MG63 (cell line): ENCODE measurements at regions not wholly inside any gene's neighbourhood (a gene's known extent, or its start where the extent isn't known, plus 50 kb on each side); places are given as distances from the start of the nearest gene placed in this dataset.

Experiments
- DNase-seq: peaks from one replicate; pipeline ENCODE4 v3.0.0-alpha.2; 2020
- H3K27me3 ChIP-seq: fragments of 250-450 bp; sonication (Bioruptor Pico); 2 replicates; pipeline ENCODE4 v1.5.1; 2020; ENCODE audit warnings: mild to moderate bottlenecking, moderate library complexity
- H3K36me3 ChIP-seq: fragments of 250-450 bp; sonication (Bioruptor Pico); 2 replicates; pipeline ENCODE4 v1.5.1; 2020; ENCODE audit warnings: mild to moderate bottlenecking, moderate library complexity
- H3K4me3 ChIP-seq: fragments of 250-450 bp; sonication (Bioruptor Pico); 2 replicates; pipeline ENCODE4 v1.5.1; 2020; ENCODE audit warnings: mild to moderate bottlenecking, moderate library complexity
- H3K9me3 ChIP-seq: fragments of 250-450 bp; sonication (Bioruptor Pico); 2 replicates; pipeline ENCODE4 v1.5.1; 2020; ENCODE audit warnings: mild to moderate bottlenecking, moderate library complexity

- H3K36me3 ChIP-seq: no peaks in the 10 kb centered on the region
- no peaks in the 10 kb centered on the region for H3K27me3 ChIP-seq
- DNase-seq: no peak
- H3K9me3 ChIP-seq: no peaks in the 10 kb centered on the region
- H3K4me3 ChIP-seq: no peak overlapping the region
Measured at GRCh38 chr12:58452546-58452945, 467.8 kb downstream of the LRIG3 start.

DNA sequence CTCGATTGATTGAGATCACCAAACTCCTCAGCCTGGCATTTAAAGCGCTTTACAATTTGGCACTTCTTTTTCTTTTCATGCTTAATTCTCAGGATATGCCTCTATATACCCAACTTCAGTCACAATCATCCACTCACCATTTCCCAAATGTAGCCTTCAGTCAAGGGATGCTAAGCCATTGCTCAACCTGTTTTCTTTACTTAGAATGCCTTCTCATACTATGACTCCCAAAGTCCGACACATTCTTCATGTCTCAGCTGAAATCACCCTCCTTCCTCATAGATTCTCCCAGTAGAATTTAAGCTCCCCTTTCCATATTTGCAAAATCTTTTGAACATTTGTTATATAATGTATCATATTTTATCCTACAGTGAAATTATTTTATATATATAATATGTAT, 467.0 kb downstream of the LRIG3 start:
- Histone ChIP-seq H3K9me3 (no peaks in the 10 kb centered on the region), H3K36me3 (no peaks in the 10 kb centered on the region), H3K4me3 (no peak overlapping the region), H3K27me3 (no peaks in the 10 kb centered on the region)
- no peak for DNase-seq

- DNase-seq: no peak
- no peaks in the 10 kb centered on the region for H3K27me3 ChIP-seq
- no peaks in the 10 kb centered on the region for H3K36me3 ChIP-seq
- no peak overlapping the region for H3K4me3 ChIP-seq
- H3K9me3 ChIP-seq: no peaks in the 10 kb centered on the region
Measured at GRCh38 chr12:58455136-58455535, 465.2 kb downstream of the LRIG3 start.

- no peaks in the 10 kb centered on the region for H3K9me3 ChIP-seq
- H3K27me3 ChIP-seq: no peaks in the 10 kb centered on the region
- H3K36me3 ChIP-seq: no peaks in the 10 kb centered on the region
- H3K4me3 ChIP-seq: no peak overlapping the region
- DNase-seq: no peak
Measured at GRCh38 chr12:58458102-58458501, 462.2 kb downstream of the LRIG3 start.

GRCh38 chr12:58459191-58459590, 461.1 kb downstream of the LRIG3 start:
- no peaks in the 10 kb centered on the region for H3K27me3 ChIP-seq
- H3K9me3 ChIP-seq: no peaks in the 10 kb centered on the region
- no peak for DNase-seq
- H3K4me3 ChIP-seq: no peak overlapping the region
- H3K36me3 ChIP-seq: no peaks in the 10 kb centered on the region

DNA sequence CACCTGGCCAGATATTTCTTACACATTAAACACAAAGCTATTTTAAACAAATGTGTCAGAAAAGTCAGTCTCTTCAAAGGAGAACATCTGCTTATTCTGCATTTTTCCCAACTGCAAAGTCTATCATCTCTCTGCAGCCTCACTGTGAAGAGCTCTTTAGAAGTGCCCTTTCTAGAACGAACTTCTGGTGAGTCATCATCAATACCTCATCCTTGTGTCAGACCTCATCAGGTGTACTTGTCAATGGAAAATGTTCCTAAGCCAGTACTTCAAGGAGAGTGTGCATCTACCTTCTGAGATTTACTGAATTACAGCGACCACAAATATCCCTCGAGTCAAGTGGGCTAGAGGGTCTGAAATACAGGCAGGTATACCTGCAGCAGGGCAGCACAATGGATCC, 457.3 kb downstream of the LRIG3 start:
- H3K36me3 ChIP-seq: no peaks in the 10 kb centered on the region
- no peak for DNase-seq
- H3K4me3 ChIP-seq: no peak overlapping the region
- no peaks in the 10 kb centered on the region for H3K27me3 ChIP-seq
- peaks cover 5% of the 10 kb centered on the region; the same call in 1 of the 2 replicates for H3K9me3 ChIP-seq

- Histone ChIP-seq H3K27me3 (no peaks in the 10 kb centered on the region), H3K4me3 (no peak overlapping the region), H3K9me3 (peaks cover 5% of the 10 kb centered on the region; the same call in 1 of the 2 replicates), H3K36me3 (no peaks in the 10 kb centered on the region)
- peak; percentile 22 for DNase-seq
Measured at GRCh38 chr12:58465418-58465817, 454.9 kb downstream of the LRIG3 start.

DNA sequence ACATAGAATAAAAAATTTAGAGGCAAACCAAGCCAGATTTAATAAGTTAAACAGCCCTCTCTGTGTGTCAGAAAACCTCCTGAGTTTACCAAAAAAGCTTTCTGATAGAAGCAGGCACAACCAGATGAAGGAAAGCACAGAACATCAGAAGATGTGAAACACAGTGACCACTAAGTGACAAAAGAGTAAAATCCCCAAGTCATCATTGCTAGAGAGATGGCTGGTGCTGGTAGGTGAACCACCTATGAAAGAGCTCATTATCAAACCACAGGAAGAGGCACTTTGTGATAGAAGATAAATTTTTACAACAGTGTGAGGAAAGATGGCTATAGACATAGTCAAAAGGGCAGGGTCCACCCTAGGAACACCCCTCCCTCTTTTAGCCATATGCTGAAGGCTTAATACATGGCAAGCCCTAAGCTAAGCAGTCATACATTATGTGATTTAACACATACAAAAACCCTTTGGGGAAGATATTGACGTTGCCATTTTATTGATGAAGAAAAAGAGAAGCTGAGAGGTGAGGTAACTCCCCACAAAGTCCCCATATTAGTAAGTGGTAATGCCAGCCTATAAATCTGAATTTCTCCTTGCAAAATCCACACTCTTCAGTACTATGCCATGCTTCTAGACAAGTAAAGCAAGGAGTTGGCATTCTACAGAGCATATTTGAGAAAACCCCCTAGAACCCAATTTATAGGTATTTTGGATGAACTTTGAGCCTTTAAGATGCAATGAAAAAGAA, 449.9 kb downstream of the LRIG3 start:
- Histone ChIP-seq H3K9me3 (peaks cover 5% of the 10 kb centered on the region; the same call in 1 of the 2 replicates), H3K27me3 (no peaks in the 10 kb centered on the region), H3K4me3 (no peak overlapping the region), H3K36me3 (no peaks in the 10 kb centered on the region)
- DNase-seq: no peak

- DNase-seq: no peak
- Histone ChIP-seq H3K4me3 (no peak overlapping the region), H3K9me3 (no peaks in the 10 kb centered on the region), H3K27me3 (no peaks in the 10 kb centered on the region), H3K36me3 (no peaks in the 10 kb centered on the region)
Measured at GRCh38 chr12:58479401-58479800, 440.9 kb downstream of the LRIG3 start.

DNA sequence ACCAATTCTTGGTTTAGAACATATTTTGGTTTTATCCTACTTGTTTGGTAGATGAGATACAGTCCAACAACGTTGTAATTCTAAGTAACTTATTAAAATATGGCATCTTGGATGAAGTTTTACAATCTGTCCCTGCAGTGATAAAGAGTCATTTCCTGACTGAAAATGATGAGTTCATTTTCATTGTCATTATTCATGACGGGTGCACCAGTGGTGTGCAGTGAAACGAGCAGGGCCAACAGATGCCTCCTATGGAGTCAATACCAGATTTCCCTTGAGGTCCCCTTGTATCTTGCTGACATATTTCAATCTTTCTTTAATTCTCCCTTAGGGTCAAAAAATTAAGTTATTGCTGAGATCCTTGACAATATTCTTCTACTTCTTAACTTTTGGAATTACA, 438.5 kb downstream of the LRIG3 start:
- Histone ChIP-seq H3K9me3 (no peaks in the 10 kb centered on the region), H3K4me3 (no peak overlapping the region), H3K36me3 (no peaks in the 10 kb centered on the region), H3K27me3 (no peaks in the 10 kb centered on the region)
- no peak for DNase-seq

- Histone ChIP-seq H3K4me3 (no peak overlapping the region), H3K36me3 (no peaks in the 10 kb centered on the region), H3K9me3 (no peaks in the 10 kb centered on the region), H3K27me3 (no peaks in the 10 kb centered on the region)
- DNase-seq: no peak
Measured at GRCh38 chr12:58487255-58487654, 433.0 kb downstream of the LRIG3 start.

DNA sequence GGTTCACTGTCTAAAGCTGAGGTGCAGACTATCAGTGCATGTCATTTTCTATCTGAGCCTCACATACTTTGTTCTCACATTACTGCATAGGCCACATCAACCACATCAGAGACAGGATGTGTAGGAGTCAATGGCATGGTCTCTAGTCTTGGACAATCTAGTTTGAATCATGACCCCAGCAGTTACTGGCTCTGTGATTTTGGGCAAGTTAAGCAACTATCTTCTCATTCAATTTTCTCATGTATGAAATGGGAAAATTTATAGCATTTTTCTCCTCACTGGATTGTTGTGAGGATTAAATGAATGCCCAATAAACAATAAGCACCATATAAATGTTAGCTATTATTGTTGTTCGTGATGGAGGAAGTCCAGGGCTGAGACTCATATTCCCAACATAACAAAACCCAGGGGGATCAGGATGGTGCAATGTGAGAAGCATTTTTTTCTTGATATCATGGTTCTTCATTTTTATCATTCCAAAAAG, 432.6 kb downstream of the LRIG3 start:
- Histone ChIP-seq H3K27me3 (no peaks in the 10 kb centered on the region), H3K9me3 (no peaks in the 10 kb centered on the region), H3K36me3 (no peaks in the 10 kb centered on the region), H3K4me3 (no peak overlapping the region)
- DNase-seq: no peak

- H3K9me3 ChIP-seq: no peaks in the 10 kb centered on the region
- H3K36me3 ChIP-seq: no peaks in the 10 kb centered on the region
- H3K27me3 ChIP-seq: no peaks in the 10 kb centered on the region
- no peak overlapping the region for H3K4me3 ChIP-seq
- DNase-seq: no peak
Measured at GRCh38 chr12:58489394-58489793, 430.9 kb downstream of the LRIG3 start.

- H3K27me3 ChIP-seq: no peaks in the 10 kb centered on the region
- no peak for DNase-seq
- no peaks in the 10 kb centered on the region for H3K9me3 ChIP-seq
- H3K4me3 ChIP-seq: no peak overlapping the region
- H3K36me3 ChIP-seq: no peaks in the 10 kb centered on the region
Measured at GRCh38 chr12:58491306-58491705, 429.0 kb downstream of the LRIG3 start.

- no peaks in the 10 kb centered on the region for H3K27me3 ChIP-seq
- H3K9me3 ChIP-seq: no peaks in the 10 kb centered on the region
- H3K36me3 ChIP-seq: no peaks in the 10 kb centered on the region
- H3K4me3 ChIP-seq: no peak overlapping the region
- no peak for DNase-seq
Measured at GRCh38 chr12:58496411-58497190, 423.7 kb downstream of the LRIG3 start.

DNA sequence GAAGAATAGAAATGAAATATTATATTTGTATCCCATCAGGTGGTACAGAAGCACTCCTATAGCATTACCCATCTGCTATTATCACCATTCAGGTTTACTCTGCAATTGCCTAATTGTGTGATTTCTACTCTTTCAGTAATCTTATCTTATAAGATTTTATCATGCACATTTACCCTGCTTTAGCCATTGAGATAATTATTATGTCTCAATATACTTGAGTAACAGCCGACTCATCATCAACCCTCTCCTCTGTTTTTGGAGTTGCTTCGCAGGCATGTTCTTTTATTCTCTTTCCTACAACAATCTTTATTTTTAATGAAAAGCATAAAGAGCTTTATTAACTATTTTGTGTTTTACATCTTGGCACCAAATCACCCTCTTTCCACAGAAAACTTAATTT, 419.9 kb downstream of the LRIG3 start:
- H3K27me3 ChIP-seq: no peaks in the 10 kb centered on the region
- no peak for DNase-seq

GRCh38 chr12:58502226-58502625, 418.1 kb downstream of the LRIG3 start:
- Histone ChIP-seq H3K36me3 (no peaks in the 10 kb centered on the region), H3K27me3 (no peaks in the 10 kb centered on the region), H3K9me3 (no peaks in the 10 kb centered on the region), H3K4me3 (no peak overlapping the region)
- DNase-seq: no peak

More for the DNA sequence above, 419.9 kb downstream of the LRIG3 start:
- H3K4me3 ChIP-seq: no peak overlapping the region
- no peaks in the 10 kb centered on the region for H3K36me3 ChIP-seq
- H3K9me3 ChIP-seq: no peaks in the 10 kb centered on the region

DNA sequence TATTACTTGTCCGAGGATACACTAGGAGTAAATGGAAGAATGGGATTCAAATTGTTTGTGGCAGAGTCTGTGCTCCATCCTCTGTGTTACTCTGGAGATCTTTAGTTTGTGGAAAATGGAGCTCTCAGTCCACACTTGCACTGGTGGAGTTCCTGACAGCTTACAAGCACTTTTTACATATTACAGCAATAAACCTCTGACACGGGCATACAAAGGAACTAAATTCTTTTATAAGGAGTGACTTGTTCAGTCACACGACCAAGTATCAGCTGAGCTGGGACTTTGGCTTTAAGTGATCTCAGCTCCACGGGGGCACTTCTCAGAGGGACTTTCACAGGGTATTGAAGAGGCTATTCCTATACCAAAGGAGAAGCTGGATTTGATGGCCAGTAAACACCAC, 417.5 kb downstream of the LRIG3 start:
- no peaks in the 10 kb centered on the region for H3K36me3 ChIP-seq
- H3K27me3 ChIP-seq: no peaks in the 10 kb centered on the region
- no peak for DNase-seq
- H3K9me3 ChIP-seq: no peaks in the 10 kb centered on the region
- H3K4me3 ChIP-seq: no peak overlapping the region
